ENCODE measurements at regions not wholly inside any gene's neighbourhood (a gene's known extent, or its start where the extent isn't known, plus 50 kb on each side); places are given as distances from the start of the nearest gene placed in this dataset.

DNA sequence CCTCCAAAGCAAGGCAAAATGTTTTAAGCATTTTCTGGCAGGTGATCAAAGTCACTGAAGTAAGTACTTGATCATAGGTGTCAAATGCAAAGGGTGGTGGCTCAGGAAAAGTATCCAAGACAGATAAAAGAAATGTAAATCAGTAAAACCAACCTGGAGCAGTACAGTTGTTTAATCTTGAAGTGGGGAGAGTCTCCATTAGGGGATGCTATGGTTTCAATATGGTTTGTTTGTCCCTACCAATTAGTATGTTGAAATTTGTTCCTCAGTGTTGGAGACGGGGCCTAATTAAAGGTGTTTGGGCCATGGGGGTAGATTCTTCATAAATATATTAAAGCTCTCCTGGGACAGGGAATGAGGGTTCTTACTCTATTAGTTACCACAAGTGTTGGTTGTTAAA, 1781.7 kb upstream of the PRR20A start:
- Histone ChIP-seq H3K9ac (ENCODE audit: low read depth in 1 of 2, low read length in 2 of 2) (no peak overlapping the region), H3K9me3 (ENCODE audit: control insufficient read depth in 2 of 2, low read length in 2 of 2) (no peaks in the 10 kb centered on the region), H3K27me3 (ENCODE audit: control insufficient read depth in 2 of 2, insufficient read depth in 2 of 2, low read length in 2 of 2) (no peaks in the 10 kb centered on the region), H3K4me1 (ENCODE audit: control insufficient read depth in 2 of 2, insufficient read depth in 2 of 2, low read length in 2 of 2) (no peaks in the 10 kb centered on the region), H3K4me3 (ENCODE audit: low read length in 2 of 2) (no peak overlapping the region), H3K36me3 (ENCODE audit: control insufficient read depth in 2 of 2, insufficient read depth in 2 of 2, low read length in 2 of 2) (no peaks in the 10 kb centered on the region), H3K27ac (ENCODE audit: low read depth in 2 of 2, low read length in 2 of 2) (no peak overlapping the region)

DNA sequence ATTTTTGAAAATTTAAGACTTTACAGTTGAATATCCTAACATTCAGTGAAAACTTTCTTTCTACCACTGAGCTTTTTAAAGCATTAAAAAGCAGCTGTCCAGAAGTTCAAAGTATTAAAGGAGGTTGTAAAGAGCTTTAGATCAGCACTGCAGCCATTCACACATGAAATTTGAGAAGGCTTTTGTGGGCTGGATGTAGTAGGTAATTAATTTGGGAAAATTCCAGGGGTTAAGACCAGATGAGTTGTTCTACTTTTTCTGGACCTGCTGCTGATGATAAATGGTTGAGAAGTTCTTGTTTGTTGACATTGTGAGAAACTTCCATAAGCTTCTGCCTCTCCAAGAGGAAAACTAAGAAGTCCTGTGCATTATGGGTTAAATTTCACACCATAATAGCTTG, 1779.6 kb upstream of the PRR20A start:
- H3K4me1 ChIP-seq (ENCODE audit: control insufficient read depth in 2 of 2, insufficient read depth in 2 of 2, low read length in 2 of 2), result no peaks in the 10 kb centered on the region
- H3K9ac ChIP-seq (ENCODE audit: low read depth in 1 of 2, low read length in 2 of 2), result no peak overlapping the region
- H3K9me3 ChIP-seq (ENCODE audit: control insufficient read depth in 2 of 2, low read length in 2 of 2), result no peaks in the 10 kb centered on the region
- H3K27ac ChIP-seq (ENCODE audit: low read depth in 2 of 2, low read length in 2 of 2), result no peak overlapping the region
- H3K27me3 ChIP-seq (ENCODE audit: control insufficient read depth in 2 of 2, insufficient read depth in 2 of 2, low read length in 2 of 2), result no peaks in the 10 kb centered on the region
- H3K36me3 ChIP-seq (ENCODE audit: control insufficient read depth in 2 of 2, insufficient read depth in 2 of 2, low read length in 2 of 2), result no peaks in the 10 kb centered on the region
- H3K4me3 ChIP-seq (ENCODE audit: low read length in 2 of 2), result no peak overlapping the region

DNA sequence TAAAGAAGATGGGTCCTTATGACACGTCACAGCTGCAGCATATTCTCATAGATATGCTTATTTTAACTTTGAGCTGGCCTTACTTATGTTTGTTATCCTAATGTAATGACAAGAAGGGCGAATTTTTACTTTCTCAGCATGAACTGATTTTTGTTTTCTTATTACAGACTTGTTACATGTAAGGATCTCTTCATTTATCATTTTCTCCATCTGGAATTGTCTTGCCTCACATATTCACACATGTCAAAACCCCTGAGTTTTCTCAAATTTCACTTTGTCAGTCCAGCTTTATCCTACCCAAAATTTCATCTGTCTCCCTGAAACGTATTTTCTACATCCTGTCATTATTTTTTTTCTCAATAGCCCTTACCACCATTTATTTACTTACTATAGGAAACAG, 1774.0 kb upstream of the PRR20A start:
- no peak overlapping the region for H3K4me3 ChIP-seq (ENCODE audit: low read length in 2 of 2)
- no peaks in the 10 kb centered on the region for H3K9me3 ChIP-seq (ENCODE audit: control insufficient read depth in 2 of 2, low read length in 2 of 2)
- H3K36me3 ChIP-seq (ENCODE audit: control insufficient read depth in 2 of 2, insufficient read depth in 2 of 2, low read length in 2 of 2), result no peaks in the 10 kb centered on the region
- no peaks in the 10 kb centered on the region for H3K4me1 ChIP-seq (ENCODE audit: control insufficient read depth in 2 of 2, insufficient read depth in 2 of 2, low read length in 2 of 2)
- H3K27me3 ChIP-seq (ENCODE audit: control insufficient read depth in 2 of 2, insufficient read depth in 2 of 2, low read length in 2 of 2), result no peaks in the 10 kb centered on the region
- H3K9ac ChIP-seq (ENCODE audit: low read depth in 1 of 2, low read length in 2 of 2), result no peak overlapping the region
- H3K27ac ChIP-seq (ENCODE audit: low read depth in 2 of 2, low read length in 2 of 2), result no peak overlapping the region

DNA sequence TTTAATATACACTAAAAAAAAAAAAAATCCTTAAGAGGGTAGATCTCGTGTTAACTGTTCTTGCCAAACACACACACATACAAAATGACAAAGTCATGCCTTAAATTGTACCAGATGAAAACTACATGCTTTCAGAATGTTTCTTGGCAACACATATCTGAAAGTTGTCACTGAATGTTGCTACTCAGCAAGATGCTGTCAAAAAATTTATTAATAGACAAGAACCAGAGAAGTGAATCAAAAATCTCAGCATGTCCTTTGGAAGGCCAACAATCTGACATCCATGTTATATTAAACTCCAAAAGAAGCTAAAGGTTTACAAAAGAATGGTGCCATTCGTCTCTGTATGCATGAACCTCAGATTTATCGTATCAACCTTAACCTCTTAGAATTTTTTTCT, 1746.2 kb upstream of the PRR20A start:
- H3K4me1 ChIP-seq (ENCODE audit: control insufficient read depth in 2 of 2, insufficient read depth in 2 of 2, low read length in 2 of 2), result no peaks in the 10 kb centered on the region
- H3K36me3 ChIP-seq (ENCODE audit: control insufficient read depth in 2 of 2, insufficient read depth in 2 of 2, low read length in 2 of 2), result no peaks in the 10 kb centered on the region
- no peaks in the 10 kb centered on the region for H3K27me3 ChIP-seq (ENCODE audit: control insufficient read depth in 2 of 2, insufficient read depth in 2 of 2, low read length in 2 of 2)
- peaks cover 0 to 3% of the 10 kb centered on the region in 2 donors for H3K9me3 ChIP-seq (ENCODE audit: control insufficient read depth in 2 of 2, low read length in 2 of 2)
- H3K27ac ChIP-seq (ENCODE audit: low read depth in 2 of 2, low read length in 2 of 2), result no peak overlapping the region
- H3K9ac ChIP-seq (ENCODE audit: low read depth in 1 of 2, low read length in 2 of 2), result no peak overlapping the region
- H3K4me3 ChIP-seq (ENCODE audit: low read length in 2 of 2), result no peak overlapping the region

DNA sequence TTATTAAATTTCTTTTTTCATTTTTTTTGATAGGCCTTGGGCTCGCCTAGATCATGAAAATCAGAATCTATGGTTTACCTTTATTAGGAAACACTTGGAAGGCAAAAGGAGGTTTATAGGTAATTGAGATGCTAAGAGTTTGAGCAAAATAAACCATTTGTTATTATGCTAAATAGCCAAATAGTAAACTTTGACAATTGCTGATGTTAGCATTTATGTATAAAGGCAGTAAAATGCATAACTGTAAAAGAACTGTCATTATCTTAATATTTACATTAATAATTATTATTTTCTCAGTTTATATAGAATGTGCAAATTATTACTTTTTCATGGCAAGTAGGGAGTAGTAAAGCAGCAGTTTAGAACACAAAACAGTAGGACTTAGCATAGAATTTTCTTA, 1737.8 kb upstream of the PRR20A start:
- no peaks in the 10 kb centered on the region for H3K36me3 ChIP-seq (ENCODE audit: control insufficient read depth in 2 of 2, insufficient read depth in 2 of 2, low read length in 2 of 2)
- H3K9me3 ChIP-seq (ENCODE audit: control insufficient read depth in 2 of 2, low read length in 2 of 2), result no peaks in the 10 kb centered on the region
- no peaks in the 10 kb centered on the region for H3K4me1 ChIP-seq (ENCODE audit: control insufficient read depth in 2 of 2, insufficient read depth in 2 of 2, low read length in 2 of 2)
- H3K27ac ChIP-seq (ENCODE audit: low read depth in 2 of 2, low read length in 2 of 2), result no peak overlapping the region
- H3K4me3 ChIP-seq (ENCODE audit: low read length in 2 of 2), result no peak overlapping the region
- no peaks in the 10 kb centered on the region for H3K27me3 ChIP-seq (ENCODE audit: control insufficient read depth in 2 of 2, insufficient read depth in 2 of 2, low read length in 2 of 2)
- no peak overlapping the region for H3K9ac ChIP-seq (ENCODE audit: low read depth in 1 of 2, low read length in 2 of 2)

DNA sequence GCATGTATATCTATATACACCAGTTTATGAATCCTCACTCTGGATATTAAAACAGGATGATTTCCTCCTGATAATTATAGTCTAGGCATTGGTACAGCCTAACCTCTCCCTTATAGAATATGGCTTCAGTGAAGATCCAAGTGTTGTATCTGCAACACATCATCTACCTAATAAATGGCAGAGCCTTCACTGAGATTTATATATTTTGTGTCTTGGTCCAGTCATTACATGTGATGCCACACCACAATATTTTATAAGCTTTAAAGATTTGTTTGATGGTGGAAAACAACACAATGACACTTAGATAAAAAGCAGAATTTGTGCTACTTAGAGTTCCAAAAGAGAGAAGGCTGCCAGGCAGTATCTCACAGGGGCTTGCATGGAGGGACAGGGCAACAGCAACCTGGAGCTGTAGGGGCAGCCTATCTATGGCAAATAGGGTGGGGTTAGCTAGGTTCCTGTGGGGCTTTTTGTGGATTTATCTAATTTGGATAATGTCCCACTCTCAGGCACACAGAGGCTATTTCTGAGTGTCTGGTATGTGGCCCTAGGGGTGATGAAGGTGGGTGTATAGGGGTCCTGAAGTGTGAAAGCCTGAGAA, 1736.7 kb upstream of the PRR20A start:
- Histone ChIP-seq H3K4me3 (ENCODE audit: low read length in 2 of 2) (no peak overlapping the region), H3K36me3 (ENCODE audit: control insufficient read depth in 2 of 2, insufficient read depth in 2 of 2, low read length in 2 of 2) (no peaks in the 10 kb centered on the region), H3K9ac (ENCODE audit: low read depth in 1 of 2, low read length in 2 of 2) (no peak overlapping the region), H3K9me3 (ENCODE audit: control insufficient read depth in 2 of 2, low read length in 2 of 2) (peaks cover 0 to 2% of the 10 kb centered on the region in 2 donors), H3K4me1 (ENCODE audit: control insufficient read depth in 2 of 2, insufficient read depth in 2 of 2, low read length in 2 of 2) (no peaks in the 10 kb centered on the region), H3K27me3 (ENCODE audit: control insufficient read depth in 2 of 2, insufficient read depth in 2 of 2, low read length in 2 of 2) (no peaks in the 10 kb centered on the region), H3K27ac (ENCODE audit: low read depth in 2 of 2, low read length in 2 of 2) (no peak overlapping the region)

DNA sequence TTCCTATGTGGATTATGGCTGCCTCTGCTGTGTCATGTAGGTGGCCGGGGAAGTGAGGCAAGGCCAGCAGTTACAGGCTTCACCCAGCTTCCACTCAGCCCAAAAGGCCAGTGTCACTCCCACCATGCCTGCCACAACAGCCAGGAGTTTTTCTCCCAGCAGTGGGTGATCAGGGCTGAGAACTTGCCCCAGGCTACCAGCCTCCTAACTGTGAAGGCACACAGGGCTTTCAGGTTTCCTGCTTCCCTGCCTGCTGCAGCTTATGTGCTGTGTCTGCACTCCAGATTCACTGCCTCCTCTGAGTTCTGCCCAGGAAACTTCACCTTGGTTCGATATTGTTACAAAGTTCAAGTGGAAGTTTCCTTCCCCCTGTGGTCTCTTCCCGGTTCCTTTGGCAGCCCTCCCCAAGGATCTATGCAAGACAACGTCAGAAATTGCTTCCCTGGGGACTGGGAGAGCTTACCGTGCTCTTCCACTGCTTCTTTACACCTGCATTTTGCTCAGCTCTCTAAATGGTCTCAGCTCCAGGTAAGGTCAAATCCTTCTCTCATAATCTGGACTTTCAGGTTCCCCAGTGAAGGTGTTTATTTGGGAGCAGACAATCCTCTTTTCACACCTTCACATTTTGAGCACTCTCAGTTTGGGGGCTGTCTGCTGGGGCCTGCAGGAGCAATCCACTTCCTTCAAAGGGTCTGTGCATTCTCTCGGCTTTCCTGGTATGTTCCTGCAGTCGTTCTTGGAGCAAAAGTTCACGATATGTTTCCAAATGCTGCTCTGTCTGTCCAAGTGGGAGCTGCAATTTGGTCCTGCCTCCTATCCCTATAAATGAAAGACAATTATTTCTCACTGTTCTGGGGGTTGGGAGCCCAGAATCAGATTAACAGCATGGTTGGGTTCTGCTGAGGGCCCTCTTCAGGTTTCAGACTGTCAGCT, 1730.1 kb upstream of the PRR20A start:
- Histone ChIP-seq H3K4me3 (ENCODE audit: low read length in 2 of 2) (no peak overlapping the region), H3K9ac (ENCODE audit: low read depth in 1 of 2, low read length in 2 of 2) (no peak overlapping the region), H3K27ac (ENCODE audit: low read depth in 2 of 2, low read length in 2 of 2) (no peak overlapping the region)

DNA sequence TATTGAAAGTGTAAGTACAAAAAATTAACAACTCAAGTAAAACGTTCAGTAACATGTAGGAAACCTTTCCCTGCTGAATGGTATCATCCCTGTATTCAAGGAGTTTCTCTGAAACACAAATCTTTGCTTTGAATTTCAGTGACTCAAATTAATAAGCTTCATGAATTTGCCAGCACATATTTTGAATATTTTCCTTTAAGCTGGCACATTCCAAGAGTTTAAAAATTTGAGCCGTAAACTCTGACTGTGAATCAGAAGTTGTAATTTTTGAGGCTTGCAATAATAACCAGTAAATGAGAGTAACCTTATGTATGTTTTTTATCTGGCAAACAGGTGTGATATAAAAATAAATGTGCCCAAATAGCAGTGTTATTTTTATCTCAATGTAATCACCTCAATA, 1722.6 kb upstream of the PRR20A start:
- Histone ChIP-seq H3K27ac (ENCODE audit: low read depth in 2 of 2, low read length in 2 of 2) (no peak overlapping the region), H3K27me3 (ENCODE audit: control insufficient read depth in 2 of 2, insufficient read depth in 2 of 2, low read length in 2 of 2) (no peaks in the 10 kb centered on the region), H3K9me3 (ENCODE audit: control insufficient read depth in 2 of 2, low read length in 2 of 2) (no peaks in the 10 kb centered on the region), H3K36me3 (ENCODE audit: control insufficient read depth in 2 of 2, insufficient read depth in 2 of 2, low read length in 2 of 2) (no peaks in the 10 kb centered on the region), H3K4me3 (ENCODE audit: low read length in 2 of 2) (no peak overlapping the region), H3K4me1 (ENCODE audit: control insufficient read depth in 2 of 2, insufficient read depth in 2 of 2, low read length in 2 of 2) (no peaks in the 10 kb centered on the region), H3K9ac (ENCODE audit: low read depth in 1 of 2, low read length in 2 of 2) (no peak overlapping the region)

More for the DNA sequence above, 1730.1 kb upstream of the PRR20A start:
- H3K4me1 ChIP-seq (ENCODE audit: control insufficient read depth in 2 of 2, insufficient read depth in 2 of 2, low read length in 2 of 2), result no peaks in the 10 kb centered on the region
- peaks cover 0 to 6% of the 10 kb centered on the region in 2 donors for H3K9me3 ChIP-seq (ENCODE audit: control insufficient read depth in 2 of 2, low read length in 2 of 2)
- no peaks in the 10 kb centered on the region for H3K27me3 ChIP-seq (ENCODE audit: control insufficient read depth in 2 of 2, insufficient read depth in 2 of 2, low read length in 2 of 2)
- no peaks in the 10 kb centered on the region for H3K36me3 ChIP-seq (ENCODE audit: control insufficient read depth in 2 of 2, insufficient read depth in 2 of 2, low read length in 2 of 2)

DNA sequence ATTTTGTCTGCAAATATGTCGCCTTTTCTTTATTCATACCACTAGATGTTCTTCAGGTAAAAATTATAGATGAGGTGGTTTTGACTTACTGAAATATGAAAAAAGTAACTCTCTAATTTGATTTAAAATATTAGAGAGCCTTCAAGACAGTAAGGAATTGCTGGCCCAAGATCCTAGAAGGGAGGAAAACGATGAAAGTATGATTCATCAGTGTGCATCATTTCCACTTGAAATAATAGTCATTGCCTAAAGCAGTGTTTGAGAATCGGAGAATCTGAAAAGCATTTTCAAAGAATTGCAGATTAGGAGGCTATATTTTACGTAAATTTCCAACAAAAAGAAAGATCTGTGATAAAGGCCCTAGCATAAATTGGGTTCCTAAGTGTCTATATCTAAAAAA, 1707.9 kb upstream of the PRR20A start:
- no peaks in the 10 kb centered on the region for H3K27me3 ChIP-seq (ENCODE audit: control insufficient read depth in 2 of 2, insufficient read depth in 2 of 2, low read length in 2 of 2)
- peaks cover 0 to 5% of the 10 kb centered on the region in 2 donors for H3K9me3 ChIP-seq (ENCODE audit: control insufficient read depth in 2 of 2, low read length in 2 of 2)
- no peak overlapping the region for H3K9ac ChIP-seq (ENCODE audit: low read depth in 1 of 2, low read length in 2 of 2)
- H3K4me3 ChIP-seq (ENCODE audit: low read length in 2 of 2), result no peak overlapping the region
- H3K36me3 ChIP-seq (ENCODE audit: control insufficient read depth in 2 of 2, insufficient read depth in 2 of 2, low read length in 2 of 2), result no peaks in the 10 kb centered on the region
- H3K27ac ChIP-seq (ENCODE audit: low read depth in 2 of 2, low read length in 2 of 2), result no peak overlapping the region
- H3K4me1 ChIP-seq (ENCODE audit: control insufficient read depth in 2 of 2, insufficient read depth in 2 of 2, low read length in 2 of 2), result no peaks in the 10 kb centered on the region

DNA sequence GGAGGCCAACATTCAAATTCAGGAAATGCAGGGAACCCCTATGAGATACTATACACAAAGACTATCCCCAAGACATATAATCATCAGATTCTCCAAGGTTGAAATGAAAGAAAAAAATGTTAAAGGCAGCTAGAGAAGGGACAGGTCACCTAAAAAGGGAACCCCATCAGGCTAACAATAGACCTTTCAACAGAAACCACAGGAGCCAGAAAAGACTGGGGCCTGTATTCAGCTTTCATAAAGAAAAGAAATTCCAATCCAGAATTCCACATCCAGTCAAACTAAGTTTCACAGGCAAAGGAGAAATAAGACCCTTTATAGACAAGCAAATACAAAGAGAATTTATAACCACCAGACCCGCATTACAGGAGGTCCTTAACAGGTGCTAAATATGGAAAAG, 1703.6 kb upstream of the PRR20A start:
- H3K9ac ChIP-seq (ENCODE audit: low read depth in 1 of 2, low read length in 2 of 2), result no peak overlapping the region
- no peaks in the 10 kb centered on the region for H3K4me1 ChIP-seq (ENCODE audit: control insufficient read depth in 2 of 2, insufficient read depth in 2 of 2, low read length in 2 of 2)
- no peak overlapping the region for H3K27ac ChIP-seq (ENCODE audit: low read depth in 2 of 2, low read length in 2 of 2)
- H3K27me3 ChIP-seq (ENCODE audit: control insufficient read depth in 2 of 2, insufficient read depth in 2 of 2, low read length in 2 of 2), result no peaks in the 10 kb centered on the region
- no peak overlapping the region for H3K4me3 ChIP-seq (ENCODE audit: low read length in 2 of 2)
- H3K36me3 ChIP-seq (ENCODE audit: control insufficient read depth in 2 of 2, insufficient read depth in 2 of 2, low read length in 2 of 2), result no peaks in the 10 kb centered on the region
- H3K9me3 ChIP-seq (ENCODE audit: control insufficient read depth in 2 of 2, low read length in 2 of 2), result peaks cover 0 to 5% of the 10 kb centered on the region in 2 donors

Data from mucosa of rectum (tissue), 2 donors.